Activated B cell treated with CpG ODN at 0.5 μM for 24 hours (primary cell): ENCODE measurements at regions not wholly inside any gene's neighbourhood (a gene's known extent, or its start where the extent isn't known, plus 50 kb on each side); places are given as distances from the start of the nearest gene placed in this dataset.

Experiments
- ATAC-seq: fragments of 200-7000 bp; cut with Tn5 transposase; one replicate; pipeline ENCODE4 v1.10.0; 2021; ENCODE audit warnings: low read depth, mild to moderate bottlenecking, moderate library complexity
- CTCF ChIA-PET: fragments of 350-600 bp; sonication (Branson Sonifier 250); formaldehyde crosslinking; loops from one replicate; lab custom pipeline; 2021; ENCODE audit warnings: antibody characterized with exemption; lab: Charles Lee
- POLR2A ChIA-PET: fragments of 350-600 bp; sonication (Branson Sonifier 250); formaldehyde crosslinking; loops from one replicate; lab custom pipeline; 2021; ENCODE audit warnings: antibody characterized with exemption; lab: Charles Lee
- DNase-seq: peaks from one replicate; pipeline ENCODE4 v3.0.0; 2022
- H3K27ac Mint-ChIP-seq: one replicate; pipeline ENCODE4 v1.8.0; 2020; ENCODE audit warnings: mixed read lengths
- H3K27me3 Mint-ChIP-seq: one replicate; pipeline ENCODE4 v1.8.0; 2021; ENCODE audit warnings: mixed read lengths
- H3K36me3 Mint-ChIP-seq: one replicate; pipeline ENCODE4 v1.8.0; 2021; ENCODE audit warnings: low read depth, mixed read lengths
- H3K4me1 Mint-ChIP-seq: one replicate; pipeline ENCODE4 v1.8.0; 2021; ENCODE audit warnings: mixed read lengths
- H3K4me3 Mint-ChIP-seq: one replicate; pipeline ENCODE4 v1.8.0; 2020; ENCODE audit warnings: mild to moderate bottlenecking, mixed read lengths
- H3K9me3 Mint-ChIP-seq: one replicate; pipeline ENCODE4 v1.8.0; 2020; ENCODE audit warnings: mixed read lengths
- intact Hi-C: fragments of 100-400 bp; cut with micrococcal nuclease; formaldehyde crosslinking; loops from one replicate; pipeline ENCODE4 v1.15.1; 2024
- TF ChIP-seq, protein P1 (sequence below): fragments of 200-600 bp; IDR thresholded peaks from one replicate; pipeline ENCODE4 v1.8.0; 2022; ENCODE audit warnings: antibody characterized with exemption, mild to moderate bottlenecking

DNA sequence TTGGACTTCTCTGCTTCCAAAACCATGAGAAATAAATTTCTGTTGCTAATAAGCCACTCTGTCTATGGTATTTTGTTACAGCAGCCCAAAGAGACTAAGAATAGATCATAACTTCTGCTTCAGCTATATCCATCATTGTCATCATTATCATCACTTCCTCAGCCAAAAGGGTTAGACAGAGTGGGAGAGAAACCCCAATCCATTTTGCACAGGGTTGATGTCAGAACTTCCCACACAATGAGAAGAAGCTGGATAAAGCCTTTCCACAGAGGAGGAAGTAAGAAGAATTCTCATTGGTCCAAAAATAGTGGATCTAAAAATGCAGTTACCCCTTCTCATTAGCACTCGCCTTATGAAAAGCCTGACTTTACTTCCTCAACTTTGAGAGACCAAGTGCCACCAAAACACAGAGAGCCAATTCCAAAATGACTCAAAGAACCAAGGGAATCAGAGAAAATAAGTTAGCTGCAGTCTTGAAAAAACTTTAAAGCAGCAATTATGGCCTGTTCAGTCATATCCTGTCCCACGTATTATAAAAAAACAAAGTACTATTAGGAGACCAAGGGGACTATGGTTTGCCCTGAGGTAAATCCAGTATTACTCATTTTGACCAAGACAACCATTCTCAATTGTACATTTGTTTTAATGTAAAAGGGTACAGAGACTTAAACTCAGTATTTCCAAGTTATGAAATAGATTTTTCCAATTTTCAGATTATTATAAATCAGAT lies 80.2 kb downstream of the WNT5A start:
- POLR2A ChIA-PET: no interaction called here
- CTCF ChIA-PET: no interaction called here
- no peak for DNase-seq
- ATAC-seq: no peak
- no peak overlapping the region for H3K4me3 Mint-ChIP-seq
- no peak overlapping the region for H3K27ac Mint-ChIP-seq
- TF ChIP-seq, protein P1, sequence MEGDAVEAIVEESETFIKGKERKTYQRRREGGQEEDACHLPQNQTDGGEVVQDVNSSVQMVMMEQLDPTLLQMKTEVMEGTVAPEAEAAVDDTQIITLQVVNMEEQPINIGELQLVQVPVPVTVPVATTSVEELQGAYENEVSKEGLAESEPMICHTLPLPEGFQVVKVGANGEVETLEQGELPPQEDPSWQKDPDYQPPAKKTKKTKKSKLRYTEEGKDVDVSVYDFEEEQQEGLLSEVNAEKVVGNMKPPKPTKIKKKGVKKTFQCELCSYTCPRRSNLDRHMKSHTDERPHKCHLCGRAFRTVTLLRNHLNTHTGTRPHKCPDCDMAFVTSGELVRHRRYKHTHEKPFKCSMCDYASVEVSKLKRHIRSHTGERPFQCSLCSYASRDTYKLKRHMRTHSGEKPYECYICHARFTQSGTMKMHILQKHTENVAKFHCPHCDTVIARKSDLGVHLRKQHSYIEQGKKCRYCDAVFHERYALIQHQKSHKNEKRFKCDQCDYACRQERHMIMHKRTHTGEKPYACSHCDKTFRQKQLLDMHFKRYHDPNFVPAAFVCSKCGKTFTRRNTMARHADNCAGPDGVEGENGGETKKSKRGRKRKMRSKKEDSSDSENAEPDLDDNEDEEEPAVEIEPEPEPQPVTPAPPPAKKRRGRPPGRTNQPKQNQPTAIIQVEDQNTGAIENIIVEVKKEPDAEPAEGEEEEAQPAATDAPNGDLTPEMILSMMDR: no peak
- intact Hi-C loops: no loop called here
- no peaks in the 10 kb centered on the region for H3K36me3 Mint-ChIP-seq
- H3K27me3 Mint-ChIP-seq: no peaks in the 10 kb centered on the region
- H3K4me1 Mint-ChIP-seq: no peaks in the 10 kb centered on the region
- H3K9me3 Mint-ChIP-seq: peaks cover 3% of the 10 kb centered on the region

DNA sequence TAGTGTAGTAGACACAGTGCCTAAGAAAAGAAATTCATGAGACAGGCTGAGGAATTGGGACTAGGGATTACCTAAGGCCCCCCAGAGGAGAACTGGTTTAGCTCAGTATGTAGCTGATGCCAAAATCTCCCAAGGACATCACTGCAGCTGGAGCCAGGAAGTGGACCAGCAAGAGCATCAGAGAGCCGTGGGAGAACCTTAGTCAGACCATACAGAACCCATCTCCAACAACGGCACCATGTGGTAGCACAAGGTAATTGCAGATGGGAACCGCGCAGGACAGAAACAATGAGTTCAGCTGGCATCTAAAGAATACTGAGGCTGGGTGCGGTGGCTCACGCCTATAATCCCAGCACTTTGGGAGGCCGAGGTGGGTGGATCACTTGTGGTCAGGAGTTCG lies 81.7 kb downstream of the WNT5A start:
- Mint-ChIP-seq H3K36me3 (no peaks in the 10 kb centered on the region), H3K27ac (no peak overlapping the region), H3K4me1 (no peaks in the 10 kb centered on the region), H3K27me3 (no peaks in the 10 kb centered on the region), H3K9me3 (peaks cover 3% of the 10 kb centered on the region), H3K4me3 (no peak overlapping the region)
- ChIA-PET POLR2A (no interaction called here), CTCF (no interaction called here)
- DNase-seq: no peak
- intact Hi-C loops: no loop called here
- ATAC-seq: no peak
- TF ChIP-seq, protein P1: no peak

DNA sequence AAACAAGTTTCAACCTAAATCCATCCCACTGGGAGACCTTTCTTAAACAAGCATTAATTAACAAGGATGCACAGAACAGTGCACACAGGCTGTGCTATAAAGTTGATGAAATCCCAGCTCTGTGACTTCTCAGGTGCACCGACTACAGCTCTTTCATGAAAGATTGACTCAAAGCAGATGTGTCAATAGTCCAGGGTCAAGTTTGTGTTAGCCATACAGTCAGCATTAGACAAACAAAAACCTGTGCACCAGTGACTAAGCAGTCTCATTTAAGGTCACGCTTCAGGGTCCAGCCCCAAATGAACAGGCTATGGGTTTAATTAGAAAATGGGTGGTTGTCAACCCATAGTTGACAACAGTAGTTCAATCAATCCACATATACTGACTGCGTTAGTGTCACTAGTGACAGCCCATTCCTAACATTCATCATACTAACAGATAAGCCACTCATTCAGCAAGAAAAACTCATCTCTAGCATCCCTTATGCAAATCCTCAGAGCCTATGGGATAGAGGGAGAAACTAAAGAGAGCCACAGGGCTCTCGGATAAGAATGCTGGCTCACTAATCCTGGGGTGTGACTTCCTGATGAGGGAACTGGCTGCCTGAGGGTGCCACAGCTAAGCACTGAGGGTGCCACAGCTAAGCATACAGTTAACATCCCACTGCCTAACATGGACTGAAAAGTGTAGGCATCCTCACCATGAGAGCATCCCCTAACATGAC lies 84.1 kb downstream of the WNT5A start:
- TF ChIP-seq, protein P1: no peak

DNA sequence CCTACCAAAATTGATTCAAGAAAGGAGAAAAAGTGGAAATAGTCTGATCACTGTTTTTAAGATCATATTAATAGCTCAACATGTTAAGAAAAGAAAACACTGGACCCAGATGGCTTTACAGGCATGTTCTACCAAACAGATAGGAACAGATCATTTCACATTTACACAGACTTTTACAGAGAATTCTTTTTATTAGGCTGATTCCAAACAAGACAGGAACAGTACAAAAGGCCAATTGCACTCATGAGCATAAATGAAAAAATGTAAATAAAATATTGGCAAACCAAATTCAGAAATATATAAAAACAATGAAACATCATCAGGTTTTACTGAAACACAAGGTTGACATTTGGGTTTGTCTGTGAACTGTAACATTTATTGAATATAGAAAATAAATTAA lies 106.5 kb downstream of the WNT5A start:
- DNase-seq: no peak
- Mint-ChIP-seq H3K4me1 (no peaks in the 10 kb centered on the region), H3K9me3 (no peaks in the 10 kb centered on the region), H3K36me3 (no peaks in the 10 kb centered on the region), H3K27me3 (no peaks in the 10 kb centered on the region), H3K4me3 (no peak overlapping the region), H3K27ac (no peak overlapping the region)
- TF ChIP-seq, protein P1: no peak
- ChIA-PET CTCF (no interaction called here), POLR2A (no interaction called here)
- intact Hi-C loops: no loop called here
- ATAC-seq: no peak

More for the DNA sequence above, 84.1 kb downstream of the WNT5A start:
- no peak for DNase-seq
- H3K4me1 Mint-ChIP-seq: no peaks in the 10 kb centered on the region
- ATAC-seq: no peak
- ChIA-PET CTCF (no interaction called here), POLR2A (no interaction called here)
- no peaks in the 10 kb centered on the region for H3K36me3 Mint-ChIP-seq
- peaks cover 3% of the 10 kb centered on the region for H3K9me3 Mint-ChIP-seq
- H3K4me3 Mint-ChIP-seq: no peak overlapping the region
- H3K27me3 Mint-ChIP-seq: no peaks in the 10 kb centered on the region
- intact Hi-C loops: no loop called here
- H3K27ac Mint-ChIP-seq: no peak overlapping the region

DNA sequence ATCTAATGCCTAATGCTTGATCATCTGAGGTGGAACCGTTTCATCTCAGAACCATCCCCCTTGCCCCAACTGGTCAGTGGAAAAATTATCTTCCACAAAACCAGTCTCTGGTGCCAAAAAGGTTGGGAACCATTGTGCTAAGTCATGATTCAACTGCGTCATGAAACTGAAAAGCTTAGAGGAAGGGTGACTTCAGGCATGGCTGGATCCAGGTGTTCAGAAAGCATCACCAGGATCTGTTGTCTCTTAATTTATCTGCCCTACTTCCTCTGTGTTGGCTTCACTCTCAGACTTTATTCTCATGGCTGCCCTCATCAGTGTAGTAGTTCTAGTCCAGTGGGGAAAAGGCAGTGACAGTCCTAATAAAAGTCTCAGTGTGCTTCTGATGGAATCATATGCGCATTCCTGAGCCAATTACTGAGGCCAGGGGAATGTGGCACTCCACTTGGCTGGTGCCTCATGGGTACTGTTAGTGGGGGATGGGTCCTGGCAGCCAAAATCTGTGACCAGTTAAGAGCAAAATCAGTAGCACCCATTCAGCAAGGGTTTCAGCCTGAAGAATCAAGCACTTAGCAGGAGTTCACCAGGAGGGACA lies 110.3 kb downstream of the WNT5A start:
- ChIA-PET POLR2A (no interaction called here), CTCF (no interaction called here)
- Mint-ChIP-seq H3K27me3 (no peaks in the 10 kb centered on the region), H3K9me3 (no peaks in the 10 kb centered on the region), H3K27ac (no peak overlapping the region), H3K4me1 (no peaks in the 10 kb centered on the region), H3K36me3 (no peaks in the 10 kb centered on the region), H3K4me3 (no peak overlapping the region)
- ATAC-seq (no peak), DNase-seq (no peak)
- TF ChIP-seq, protein P1: no peak
- intact Hi-C loops: no loop called here
